ENCODE measurements at regions not wholly inside any gene's neighbourhood (a gene's known extent, or its start where the extent isn't known, plus 50 kb on each side); places are given as distances from the start of the nearest gene placed in this dataset.

GRCh38 chr6:120857422-120857821 is 476.9 kb downstream of the TBC1D32 start:
- 0% methylated on average over 3 of the region's 3 CpGs for WGBS (ENCODE audit: insufficient coverage, low coverage, missing lambda C conversion rate)
- intact Hi-C loops (cut with micrococcal nuclease): no loop called here
- POLR2A ChIA-PET: no interaction called here

More at GRCh38 chr6:120857422-120857821, 476.9 kb downstream of the TBC1D32 start:
- TF ChIP-seq CBFA2T3 (IDR thresholded peaks at IDR 0.05) (no peak), ZNF274 (IDR thresholded peaks at IDR 0.05; ENCODE audit: borderline replicate concordance, low read depth, low read length) (no peak), BCLAF1 (IDR thresholded peaks at IDR 0.05; ENCODE audit: borderline replicate concordance in 1 of 2, control insufficient read depth in 1 of 2, low read depth in 2 of 2, low read length in 1 of 2) (no peak), KLF6 (CRISPR knock-in tag; IDR thresholded peaks at IDR 0.05; ENCODE audit: borderline replicate concordance) (no peak), ZFP36 (IDR thresholded peaks at IDR 0.05; ENCODE audit: low read depth, low read length, partially characterized antibody) (no peak), BRCA1 (IDR thresholded peaks at IDR 0.05) (no peak), BRCA1 (CRISPR knock-in tag; IDR thresholded peaks at IDR 0.05) (no peak), SIRT6 (IDR thresholded peaks at IDR 0.05; ENCODE audit: low read depth, low read length) (no peak), ZNF253 (CRISPR knock-in tag; conservative IDR thresholded peaks at IDR 0.05) (no peak), RBM14 (IDR thresholded peaks at IDR 0.05; ENCODE audit: borderline replicate concordance, insufficient read depth, low read depth, low read length) (no peak), TGIF2 (CRISPR knock-in tag; IDR thresholded peaks at IDR 0.05) (no peak), ZNF583 (CRISPR knock-in tag; IDR thresholded peaks at IDR 0.05) (no peak), HMBOX1 (IDR thresholded peaks at IDR 0.05) (no peak), ESRRB (CRISPR knock-in tag; IDR thresholded peaks at IDR 0.05; ENCODE audit: borderline replicate concordance) (no peak), MYC (IDR thresholded peaks at IDR 0.05; ENCODE audit: low read depth, low read length) (no peak), MYC (CRISPR knock-in tag; IDR thresholded peaks at IDR 0.05; ENCODE audit: borderline replicate concordance, low read depth) (no peak)
- Histone ChIP-seq H3K4me2 (ENCODE audit: insufficient read depth, low read length) (no peak overlapping the region), H3K36me3 (ENCODE audit: control insufficient read depth, insufficient read depth, low read length) (no peaks in the 10 kb centered on the region), H3K4me1 (replicated peaks in 1 of 2; ENCODE audit: control insufficient read depth in 2 of 2, insufficient read depth in 2 of 2, low read length in 2 of 2) (no peaks in the 10 kb centered on the region), H3K9ac (ENCODE audit: insufficient read depth in 1 of 2, low read depth in 2 of 2, low read length in 2 of 2) (no peak overlapping the region), H3K4me3 (no peak overlapping the region), H3K9me1 (ENCODE audit: control insufficient read depth, insufficient read depth, low read length) (no peaks in the 10 kb centered on the region), H3K27me3 (ENCODE audit: control insufficient read depth in 2 of 2, insufficient read depth in 2 of 2, low read length in 2 of 2) (no peaks in the 10 kb centered on the region), H4K20me1 (replicated peaks; ENCODE audit: control insufficient read depth, insufficient read depth, low read length) (no peaks in the 10 kb centered on the region), H3K27ac (ENCODE audit: extremely low read depth, low read depth, low read length) (no peak overlapping the region), H3K79me2 (ENCODE audit: control insufficient read depth, insufficient read depth, low read length) (no peaks in the 10 kb centered on the region), H2AFZ (ENCODE audit: low read depth, low read length) (no peak overlapping the region), H3K9me3 (replicated peaks; ENCODE audit: control insufficient read depth, insufficient read depth, low read depth, low read length) (no peaks in the 10 kb centered on the region)
- in situ Hi-C loops (cut with MboI): no loop called here
- CTCF ChIA-PET (ENCODE audit: low intra/inter-chr PET ratio): no interaction called here
- ATAC-seq: no peak
- DNase-seq (ENCODE audit: extremely low read depth in 1 of 4, low spot score in 3 of 4): no peak
- BruUV-seq (replicated peaks): no TSS peak
- no peak for FAIRE-seq
